Gastroesophageal sphincter (tissue), 3 donors: ENCODE measurements at regions not wholly inside any gene's neighbourhood (a gene's known extent, or its start where the extent isn't known, plus 50 kb on each side); places are given as distances from the start of the nearest gene placed in this dataset.

Experiments
- EP300 ChIP-seq: sonication (generic); formaldehyde crosslinking; IDR thresholded peaks from one replicate; pipeline ENCODE4 v1.6.1; 2017; ENCODE audit warnings: antibody characterized with exemption, mild to moderate bottlenecking
- POLR2A ChIP-seq, 2 donors: fragments of 450-650 bp; IDR thresholded peaks; one replicate each; pipeline ENCODE4 v1.6.1; 2017; ENCODE audit warnings: antibody characterized with exemption in 2 of 2, mild to moderate bottlenecking in 2 of 2, moderate library complexity in 1 of 2
- POLR2AphosphoS5 ChIP-seq: sonication (generic); formaldehyde crosslinking; IDR thresholded peaks from one replicate; pipeline ENCODE4 v1.6.1; 2017; ENCODE audit warnings: antibody characterized with exemption
- TF ChIP-seq, protein P1 (sequence below), 4 experiments: fragments of 200-600 bp in 2 of 4; fragments of 450-650 bp in 2 of 4; sonication (generic) in 1 of 4; IDR thresholded peaks; one replicate each; pipeline ENCODE4 v1.5.1; 2017 to 2019; ENCODE audit warnings: antibody characterized with exemption in 4 of 4, mild to moderate bottlenecking in 2 of 4, moderate library complexity in 2 of 4

DNA sequence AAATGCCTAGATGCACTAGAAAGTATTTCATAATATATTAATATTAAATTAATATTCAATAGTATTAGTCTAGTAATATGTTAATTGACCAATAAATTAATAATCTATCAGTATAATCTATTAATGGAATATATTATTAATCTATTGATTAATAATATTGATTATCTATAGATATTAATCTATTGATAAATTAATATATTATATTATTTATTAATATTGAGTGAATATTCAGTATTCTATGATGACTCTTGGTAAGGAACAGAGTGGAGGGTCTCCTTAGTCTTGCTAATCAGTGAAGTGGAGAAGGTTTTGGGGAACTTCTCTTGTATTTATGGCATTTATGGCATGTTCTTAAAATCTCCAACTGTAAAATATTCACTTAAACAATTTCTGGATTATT lies 679.3 kb upstream of the FLRT2 start:
- TF ChIP-seq, protein P1, sequence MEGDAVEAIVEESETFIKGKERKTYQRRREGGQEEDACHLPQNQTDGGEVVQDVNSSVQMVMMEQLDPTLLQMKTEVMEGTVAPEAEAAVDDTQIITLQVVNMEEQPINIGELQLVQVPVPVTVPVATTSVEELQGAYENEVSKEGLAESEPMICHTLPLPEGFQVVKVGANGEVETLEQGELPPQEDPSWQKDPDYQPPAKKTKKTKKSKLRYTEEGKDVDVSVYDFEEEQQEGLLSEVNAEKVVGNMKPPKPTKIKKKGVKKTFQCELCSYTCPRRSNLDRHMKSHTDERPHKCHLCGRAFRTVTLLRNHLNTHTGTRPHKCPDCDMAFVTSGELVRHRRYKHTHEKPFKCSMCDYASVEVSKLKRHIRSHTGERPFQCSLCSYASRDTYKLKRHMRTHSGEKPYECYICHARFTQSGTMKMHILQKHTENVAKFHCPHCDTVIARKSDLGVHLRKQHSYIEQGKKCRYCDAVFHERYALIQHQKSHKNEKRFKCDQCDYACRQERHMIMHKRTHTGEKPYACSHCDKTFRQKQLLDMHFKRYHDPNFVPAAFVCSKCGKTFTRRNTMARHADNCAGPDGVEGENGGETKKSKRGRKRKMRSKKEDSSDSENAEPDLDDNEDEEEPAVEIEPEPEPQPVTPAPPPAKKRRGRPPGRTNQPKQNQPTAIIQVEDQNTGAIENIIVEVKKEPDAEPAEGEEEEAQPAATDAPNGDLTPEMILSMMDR (IDR thresholded peaks at IDR 0.05), result no peak
- TF ChIP-seq POLR2A (IDR thresholded peaks at IDR 0.05), result no peak
- no peak for TF ChIP-seq EP300
- TF ChIP-seq POLR2AphosphoS5, result no peak
